H9 (cell line): ENCODE measurements at regions not wholly inside any gene's neighbourhood (a gene's known extent, or its start where the extent isn't known, plus 50 kb on each side); places are given as distances from the start of the nearest gene placed in this dataset.

ENCODE experiments used
- DNase-seq: peaks from one replicate; pipeline ENCODE4 v3.0.0-alpha.2; 2017
- H2AFZ ChIP-seq: one replicate; pipeline ENCODE4 v1.6.1; 2013; ENCODE audit warnings: mild to moderate bottlenecking, low read length, control low read depth, moderate library complexity
- H2AK5ac ChIP-seq: 2 replicates; pipeline ENCODE4 v1.6.1; 2013; ENCODE audit warnings: low read length, control low read depth, mixed read lengths; ENCODE audit not compliant: insufficient read length
- H2BK120ac ChIP-seq: one replicate; pipeline ENCODE4 v1.6.1; 2013; ENCODE audit warnings: low read depth, mild to moderate bottlenecking, low read length, control low read depth, inconsistent platforms; ENCODE audit not compliant: poor library complexity, severe bottlenecking
- H2BK12ac ChIP-seq: 2 replicates; pipeline ENCODE4 v1.6.1; 2013; ENCODE audit warnings: low read length, control low read depth, mixed read lengths, low read depth; ENCODE audit not compliant: insufficient read length
- H2BK15ac ChIP-seq: 2 replicates; pipeline ENCODE4 v1.6.1; 2013; ENCODE audit warnings: low read depth, low read length, control low read depth
- H2BK20ac ChIP-seq: one replicate; pipeline ENCODE4 v1.6.1; 2013; ENCODE audit warnings: low read depth, mild to moderate bottlenecking, low read length, control low read depth, inconsistent platforms; ENCODE audit not compliant: poor library complexity, severe bottlenecking
- H2BK5ac ChIP-seq: 2 replicates; pipeline ENCODE4 v1.6.1; 2013; ENCODE audit warnings: low read length, control low read depth, mixed read lengths; ENCODE audit not compliant: insufficient read length
- H3K14ac ChIP-seq: 2 replicates; pipeline ENCODE4 v1.6.1; 2013; ENCODE audit warnings: low read length, control low read depth; ENCODE audit not compliant: insufficient read depth
- H3K18ac ChIP-seq: 2 replicates; pipeline ENCODE4 v1.6.1; 2013; ENCODE audit warnings: low read depth, mild to moderate bottlenecking, mixed read lengths, low read length, control low read depth; ENCODE audit not compliant: insufficient read length
- H3K23ac ChIP-seq: 2 replicates; pipeline ENCODE4 v1.6.1; 2013; ENCODE audit warnings: low read length, control low read depth, mixed read lengths, low read depth; ENCODE audit not compliant: insufficient read length
- H3K23me2 ChIP-seq: 2 replicates; pipeline ENCODE4 v1.6.1; 2013; ENCODE audit warnings: low read depth, mild to moderate bottlenecking, mixed read lengths, low read length, control low read depth; ENCODE audit not compliant: insufficient read length, poor library complexity, severe bottlenecking
- H3K27ac ChIP-seq: 2 replicates; pipeline ENCODE4 v1.5.1; 2013; ENCODE audit warnings: low read length, control low read depth, mixed read lengths, low read depth; ENCODE audit not compliant: insufficient read length
- H3K27me3 ChIP-seq: 2 replicates; pipeline ENCODE4 v1.6.1; 2013; ENCODE audit warnings: low read length, control low read depth, inconsistent platforms; ENCODE audit not compliant: insufficient read depth
- H3K4ac ChIP-seq: 2 replicates; pipeline ENCODE4 v1.6.1; 2013; ENCODE audit warnings: low read depth, mild to moderate bottlenecking, control low read depth, inconsistent platforms, low read length, moderate library complexity
- H3K4me1 ChIP-seq: 2 replicates; pipeline ENCODE4 v1.6.1; 2013; ENCODE audit warnings: low read length, control low read depth, inconsistent platforms; ENCODE audit not compliant: insufficient read depth
- H3K4me2 ChIP-seq: 2 replicates; pipeline ENCODE4 v1.6.1; 2013; ENCODE audit warnings: low read length, control low read depth, mixed read lengths; ENCODE audit not compliant: insufficient read length, insufficient read depth
- H3K56ac ChIP-seq: 2 replicates; pipeline ENCODE4 v1.6.1; 2013; ENCODE audit warnings: low read depth, mild to moderate bottlenecking, mixed read lengths, low read length, control low read depth; ENCODE audit not compliant: insufficient read length
- H3K79me1 ChIP-seq: 2 replicates; pipeline ENCODE4 v1.6.1; 2013; ENCODE audit warnings: low read depth, mild to moderate bottlenecking, moderate library complexity, low read length, control low read depth, inconsistent platforms; ENCODE audit not compliant: insufficient read depth, poor library complexity, severe bottlenecking
- H3K79me2 ChIP-seq: 2 replicates; pipeline ENCODE4 v1.6.1; 2013; ENCODE audit warnings: low read length, control low read depth, inconsistent platforms; ENCODE audit not compliant: insufficient read depth
- H3K9ac ChIP-seq: 2 replicates; pipeline ENCODE4 v1.6.1; 2013; ENCODE audit warnings: low read length, control low read depth, mixed read lengths; ENCODE audit not compliant: insufficient read length; ENCODE audit errors: extremely low read depth
- H3K9me3 ChIP-seq: one replicate; pipeline ENCODE4 v1.6.1; 2013; ENCODE audit warnings: low read depth, low read length, inconsistent platforms; ENCODE audit not compliant: control insufficient read depth
- H3T11ph ChIP-seq: one replicate; pipeline ENCODE4 v1.6.1; 2013; ENCODE audit warnings: mild to moderate bottlenecking, low read length, control low read depth, inconsistent platforms
- H4K20me1 ChIP-seq: one replicate; pipeline ENCODE4 v1.6.1; 2013; ENCODE audit not compliant: control insufficient read depth, insufficient read length, insufficient read depth
- H4K5ac ChIP-seq: 2 replicates; pipeline ENCODE4 v1.6.1; 2013; ENCODE audit warnings: low read depth, mild to moderate bottlenecking, mixed read lengths, low read length, control low read depth; ENCODE audit not compliant: insufficient read length
- H4K8ac ChIP-seq: replicated peaks from 2 replicates; pipeline ENCODE4 v1.6.1; 2013; ENCODE audit warnings: low read length, control low read depth, mixed read lengths, low read depth; ENCODE audit not compliant: insufficient read length
- H4K91ac ChIP-seq: 2 replicates; pipeline ENCODE4 v1.6.1; 2013; ENCODE audit warnings: low read depth, mild to moderate bottlenecking, moderate library complexity, mixed read lengths, low read length, control low read depth; ENCODE audit not compliant: insufficient read length
- H3K27ac Mint-ChIP-seq, 3 experiments: 2 replicates in 2 of 3; 3 replicates in 1 of 3; pipeline ENCODE4 v1.8.0; 2020 to 2021; ENCODE audit warnings: mixed read lengths in 3 of 3, mild to moderate bottlenecking in 1 of 3, moderate library complexity in 1 of 3
- H3K27me3 Mint-ChIP-seq: 2 replicates; pipeline ENCODE4 v1.8.0; 2021; ENCODE audit warnings: low read depth, mild to moderate bottlenecking, moderate library complexity, mixed read lengths
- H3K36me3 Mint-ChIP-seq, 3 experiments: 2 replicates in 2 of 3; 3 replicates in 1 of 3; pipeline ENCODE4 v1.8.0; 2020 to 2021; ENCODE audit warnings: low read depth in 3 of 3, mixed read lengths in 3 of 3; ENCODE audit not compliant: insufficient read depth in 1 of 3
- H3K4me1 Mint-ChIP-seq, 2 experiments: 2 replicates each; pipeline ENCODE4 v1.8.0; 2020; ENCODE audit warnings: mixed read lengths in 2 of 2
- H3K4me3 Mint-ChIP-seq, 2 experiments: 2 replicates in 1 of 2; 3 replicates in 1 of 2; pipeline ENCODE4 v1.8.0; 2020 to 2021; ENCODE audit warnings: mild to moderate bottlenecking in 2 of 2, mixed read lengths in 2 of 2, moderate library complexity in 1 of 2
- H3K9me3 Mint-ChIP-seq, 2 experiments: 2 replicates in 1 of 2; 3 replicates in 1 of 2; pipeline ENCODE4 v1.8.0; 2020; ENCODE audit warnings: mild to moderate bottlenecking in 2 of 2, mixed read lengths in 2 of 2, moderate library complexity in 1 of 2
- TF ChIP-seq, protein P1 (sequence below): fragments of 200-600 bp; sonication (generic); conservative IDR thresholded peaks from 3 replicates; pipeline ENCODE4 v1.8.0; 2021; ENCODE audit warnings: antibody characterized with exemption, mild to moderate bottlenecking

DNA sequence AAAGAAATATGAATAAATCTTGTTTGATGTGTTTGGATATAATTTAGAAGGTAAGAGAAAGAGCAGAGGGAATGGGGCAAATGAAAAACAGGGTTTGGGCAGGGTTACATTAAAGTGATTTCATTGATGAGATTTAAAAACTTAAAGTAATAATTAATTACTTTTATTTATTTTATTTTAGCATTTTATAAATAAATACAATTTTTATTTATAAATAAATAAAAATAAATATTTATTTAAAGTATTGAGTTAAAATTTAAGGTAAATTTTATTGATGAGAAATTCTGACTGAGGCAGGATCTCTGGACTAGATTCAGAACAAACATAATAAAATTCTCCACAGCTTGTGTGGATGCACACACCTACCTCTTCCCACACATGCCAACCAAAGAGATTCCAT lies 584.1 kb upstream of the BTBD3 start:
- Histone ChIP-seq H2BK5ac (no peak overlapping the region), H3K23me2 (no peaks in the 10 kb centered on the region), H3K79me2 (no peaks in the 10 kb centered on the region), H3K27ac (no peak overlapping the region), H3K23ac (no peak overlapping the region), H3K4me2 (no peak overlapping the region), H2BK12ac (no peak overlapping the region), H3K4me1 (peaks cover 3% of the 10 kb centered on the region; the same call in 1 of the 2 replicates), H2AFZ (no peak overlapping the region), H3K4ac (no peak overlapping the region), H3T11ph (no peak overlapping the region), H2AK5ac (no peak overlapping the region), H4K8ac (no peak overlapping the region), H3K27me3 (no peaks in the 10 kb centered on the region; the same call in 1 of the 2 replicates), H4K5ac (no peak overlapping the region), H2BK20ac (no peak overlapping the region), H2BK15ac (no peak overlapping the region), H3K56ac (no peak overlapping the region), H3K14ac (no peak overlapping the region), H3K9ac (no peak overlapping the region), H3K79me1 (no peaks in the 10 kb centered on the region), H4K20me1 (no peaks in the 10 kb centered on the region), H3K18ac (no peak overlapping the region), H3K9me3 (no peaks in the 10 kb centered on the region), H4K91ac (no peak overlapping the region), H2BK120ac (no peak overlapping the region)
- Mint-ChIP-seq H3K4me1 (peaks cover 24 to 35% of the 10 kb centered on the region in 2 experiments), H3K4me3 (no peak overlapping the region), H3K9me3 (no peaks in the 10 kb centered on the region), H3K27ac (no peak overlapping the region), H3K27me3 (no peaks in the 10 kb centered on the region; the same call in 1 of the 2 replicates), H3K36me3 (no peaks in the 10 kb centered on the region)
- TF ChIP-seq, protein P1, sequence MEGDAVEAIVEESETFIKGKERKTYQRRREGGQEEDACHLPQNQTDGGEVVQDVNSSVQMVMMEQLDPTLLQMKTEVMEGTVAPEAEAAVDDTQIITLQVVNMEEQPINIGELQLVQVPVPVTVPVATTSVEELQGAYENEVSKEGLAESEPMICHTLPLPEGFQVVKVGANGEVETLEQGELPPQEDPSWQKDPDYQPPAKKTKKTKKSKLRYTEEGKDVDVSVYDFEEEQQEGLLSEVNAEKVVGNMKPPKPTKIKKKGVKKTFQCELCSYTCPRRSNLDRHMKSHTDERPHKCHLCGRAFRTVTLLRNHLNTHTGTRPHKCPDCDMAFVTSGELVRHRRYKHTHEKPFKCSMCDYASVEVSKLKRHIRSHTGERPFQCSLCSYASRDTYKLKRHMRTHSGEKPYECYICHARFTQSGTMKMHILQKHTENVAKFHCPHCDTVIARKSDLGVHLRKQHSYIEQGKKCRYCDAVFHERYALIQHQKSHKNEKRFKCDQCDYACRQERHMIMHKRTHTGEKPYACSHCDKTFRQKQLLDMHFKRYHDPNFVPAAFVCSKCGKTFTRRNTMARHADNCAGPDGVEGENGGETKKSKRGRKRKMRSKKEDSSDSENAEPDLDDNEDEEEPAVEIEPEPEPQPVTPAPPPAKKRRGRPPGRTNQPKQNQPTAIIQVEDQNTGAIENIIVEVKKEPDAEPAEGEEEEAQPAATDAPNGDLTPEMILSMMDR: no peak
- no peak for DNase-seq
